ENCODE measurements at regions not wholly inside any gene's neighbourhood (a gene's known extent, or its start where the extent isn't known, plus 50 kb on each side); places are given as distances from the start of the nearest gene placed in this dataset.

GRCh38 chr17:14417336-14417735, 116.5 kb downstream of the HS3ST3B1 start:
- Histone ChIP-seq H2AFZ (ENCODE audit: low read length) (no peak overlapping the region), H3K4me2 (ENCODE audit: insufficient read depth, low read length) (no peak overlapping the region), H3K27me3 (ENCODE audit: insufficient read depth, low read length) (no peaks in the 10 kb centered on the region), H3K27ac (ENCODE audit: low read depth, low read length) (no peak overlapping the region), H3K4me3 (ENCODE audit: insufficient read depth, low read length) (no peak overlapping the region), H3K9me3 (ENCODE audit: low read depth, low read length) (no peaks in the 10 kb centered on the region), H3K4me1 (ENCODE audit: insufficient read depth, low read length) (no peaks in the 10 kb centered on the region), H3K36me3 (ENCODE audit: insufficient read depth, low read length) (no peaks in the 10 kb centered on the region), H4K20me1 (ENCODE audit: insufficient read depth, low read length) (no peaks in the 10 kb centered on the region), H3K79me2 (ENCODE audit: insufficient read depth, low read length) (no peaks in the 10 kb centered on the region)
- TF ChIP-seq CTCF (IDR thresholded peaks at IDR 0.05; ENCODE audit: extremely low read depth, low read depth, low read length): no peak
- DNase-seq (ENCODE audit: insufficient read length, low spot score, missing footprints): no peak

GRCh38 chr17:14409292-14409691, 108.4 kb downstream of the HS3ST3B1 start:
- no peaks in the 10 kb centered on the region for H3K27me3 ChIP-seq (ENCODE audit: insufficient read depth, low read length)
- H3K27ac ChIP-seq (ENCODE audit: low read depth, low read length): no peak overlapping the region
- H3K4me2 ChIP-seq (ENCODE audit: insufficient read depth, low read length): no peak overlapping the region
- no peak overlapping the region for H3K4me3 ChIP-seq (ENCODE audit: insufficient read depth, low read length)
- H3K9me3 ChIP-seq (ENCODE audit: low read depth, low read length): no peaks in the 10 kb centered on the region
- H3K4me1 ChIP-seq (ENCODE audit: insufficient read depth, low read length): no peaks in the 10 kb centered on the region
- no peaks in the 10 kb centered on the region for H3K79me2 ChIP-seq (ENCODE audit: insufficient read depth, low read length)
- no peak overlapping the region for H2AFZ ChIP-seq (ENCODE audit: low read length)
- no peaks in the 10 kb centered on the region for H4K20me1 ChIP-seq (ENCODE audit: insufficient read depth, low read length)
- DNase-seq (ENCODE audit: insufficient read length, low spot score, missing footprints): no peak
- H3K36me3 ChIP-seq (ENCODE audit: insufficient read depth, low read length): no peaks in the 10 kb centered on the region
- TF ChIP-seq CTCF (IDR thresholded peaks at IDR 0.05; ENCODE audit: extremely low read depth, low read depth, low read length): no peak

GRCh38 chr17:14407541-14407940, 106.7 kb downstream of the HS3ST3B1 start:
- Histone ChIP-seq H3K4me2 (ENCODE audit: insufficient read depth, low read length) (no peak overlapping the region), H3K4me3 (ENCODE audit: insufficient read depth, low read length) (no peak overlapping the region), H3K27ac (ENCODE audit: low read depth, low read length) (no peak overlapping the region), H3K79me2 (ENCODE audit: insufficient read depth, low read length) (no peaks in the 10 kb centered on the region), H2AFZ (ENCODE audit: low read length) (no peak overlapping the region), H3K9me3 (ENCODE audit: low read depth, low read length) (no peaks in the 10 kb centered on the region), H4K20me1 (ENCODE audit: insufficient read depth, low read length) (no peaks in the 10 kb centered on the region), H3K27me3 (ENCODE audit: insufficient read depth, low read length) (no peaks in the 10 kb centered on the region), H3K36me3 (ENCODE audit: insufficient read depth, low read length) (no peaks in the 10 kb centered on the region), H3K4me1 (ENCODE audit: insufficient read depth, low read length) (no peaks in the 10 kb centered on the region)
- TF ChIP-seq CTCF (IDR thresholded peaks at IDR 0.05; ENCODE audit: extremely low read depth, low read depth, low read length): no peak
- no peak for DNase-seq (ENCODE audit: insufficient read length, low spot score, missing footprints)

GRCh38 chr17:14405189-14405588, 104.3 kb downstream of the HS3ST3B1 start:
- no peak overlapping the region for H3K4me2 ChIP-seq (ENCODE audit: insufficient read depth, low read length)
- H3K4me3 ChIP-seq (ENCODE audit: insufficient read depth, low read length): no peak overlapping the region
- no peaks in the 10 kb centered on the region for H3K36me3 ChIP-seq (ENCODE audit: insufficient read depth, low read length)
- H3K4me1 ChIP-seq (ENCODE audit: insufficient read depth, low read length): no peaks in the 10 kb centered on the region
- no peaks in the 10 kb centered on the region for H3K9me3 ChIP-seq (ENCODE audit: low read depth, low read length)
- H3K79me2 ChIP-seq (ENCODE audit: insufficient read depth, low read length): no peaks in the 10 kb centered on the region
- H4K20me1 ChIP-seq (ENCODE audit: insufficient read depth, low read length): no peaks in the 10 kb centered on the region
- no peak overlapping the region for H2AFZ ChIP-seq (ENCODE audit: low read length)
- no peak for TF ChIP-seq CTCF (IDR thresholded peaks at IDR 0.05; ENCODE audit: extremely low read depth, low read depth, low read length)
- no peaks in the 10 kb centered on the region for H3K27me3 ChIP-seq (ENCODE audit: insufficient read depth, low read length)
- no peak for DNase-seq (ENCODE audit: insufficient read length, low spot score, missing footprints)
- no peak overlapping the region for H3K27ac ChIP-seq (ENCODE audit: low read depth, low read length)
